Stimulated activated memory B cell treated with anti-CD40 and anti-IgM and Interleukin-4, amounts not matched to agents 10 μg/mL and 1 μg/mL and 100 μg/mL, for 72 hours (primary cell): ENCODE measurements at regions not wholly inside any gene's neighbourhood (a gene's known extent, or its start where the extent isn't known, plus 50 kb on each side); places are given as distances from the start of the nearest gene placed in this dataset.
"Not testable (repeated sequence)": the region's sequence is repeated elsewhere in the genome, so short reads cannot be mapped to it uniquely, and the experiment has no call there.

Source experiments
- ATAC-seq: fragments of 150-1000 bp; cut with Tn5 transposase; 2 replicates; pipeline ENCODE4 v1.10.0; 2021
- H3K27ac Mint-ChIP-seq: one replicate; pipeline ENCODE4 v1.8.0; 2022; ENCODE audit warnings: mild to moderate bottlenecking, mixed read lengths
- H3K27me3 Mint-ChIP-seq: one replicate; pipeline ENCODE4 v1.8.0; 2022; ENCODE audit warnings: mixed read lengths
- H3K36me3 Mint-ChIP-seq: one replicate; pipeline ENCODE4 v1.8.0; 2022; ENCODE audit warnings: mixed read lengths
- H3K4me1 Mint-ChIP-seq: one replicate; pipeline ENCODE4 v1.8.0; 2022; ENCODE audit warnings: mixed read lengths
- H3K4me3 Mint-ChIP-seq: one replicate; pipeline ENCODE4 v1.8.0; 2022; ENCODE audit warnings: mild to moderate bottlenecking, moderate library complexity, mixed read lengths
- H3K9me3 Mint-ChIP-seq: one replicate; pipeline ENCODE4 v1.8.0; 2022; ENCODE audit warnings: mixed read lengths

DNA sequence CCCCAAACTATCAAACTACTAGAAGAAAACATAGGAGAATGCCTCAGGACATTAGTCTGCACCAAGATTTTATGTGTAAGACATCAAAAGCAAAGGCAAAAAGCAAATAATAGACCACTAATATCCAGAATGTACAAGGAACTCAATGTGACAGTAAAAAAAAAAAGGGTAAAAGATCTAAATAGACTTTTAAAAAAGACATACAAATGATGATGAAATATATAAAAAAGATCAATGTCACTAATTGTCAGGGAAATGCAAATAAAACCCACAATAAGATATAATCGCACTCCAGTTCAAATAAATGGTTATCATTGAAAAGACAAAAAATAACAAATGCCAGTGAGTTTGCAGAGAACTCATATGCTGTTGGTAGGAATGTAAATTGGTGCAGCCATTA, 118.3 kb upstream of the DUSP22 start:
- H3K36me3 Mint-ChIP-seq: peaks cover 7% of the 10 kb centered on the region

GRCh38 chr6:175680-176079, 116.6 kb upstream of the DUSP22 start:
- Mint-ChIP-seq H3K27me3 (no peaks in the 10 kb centered on the region), H3K9me3 (peaks cover 6% of the 10 kb centered on the region), H3K4me3 (no peak overlapping the region), H3K36me3 (peaks cover 7% of the 10 kb centered on the region), H3K4me1 (peaks cover 7% of the 10 kb centered on the region), H3K27ac (no peak overlapping the region)
- ATAC-seq: no peak

More for the DNA sequence above, 118.3 kb upstream of the DUSP22 start:
- no peaks in the 10 kb centered on the region for H3K27me3 Mint-ChIP-seq
- no peak overlapping the region for H3K27ac Mint-ChIP-seq
- no peaks in the 10 kb centered on the region for H3K4me1 Mint-ChIP-seq
- no peak for ATAC-seq
- H3K9me3 Mint-ChIP-seq: peaks cover 6% of the 10 kb centered on the region
- no peak overlapping the region for H3K4me3 Mint-ChIP-seq

- peaks cover 7% of the 10 kb centered on the region for H3K36me3 Mint-ChIP-seq
- H3K9me3 Mint-ChIP-seq: peaks cover 2% of the 10 kb centered on the region
- ATAC-seq: no peak
- H3K4me3 Mint-ChIP-seq: no peak overlapping the region
- peaks cover 18% of the 10 kb centered on the region for H3K4me1 Mint-ChIP-seq
- H3K27ac Mint-ChIP-seq: no peak overlapping the region
- H3K27me3 Mint-ChIP-seq: no peaks in the 10 kb centered on the region
These were observed 115.5 kb upstream of the DUSP22 start for GRCh38 chr6:176766-177165.

- H3K27ac Mint-ChIP-seq: no peak overlapping the region
- peaks cover 7% of the 10 kb centered on the region for H3K36me3 Mint-ChIP-seq
- ATAC-seq: no peak
- no peaks in the 10 kb centered on the region for H3K27me3 Mint-ChIP-seq
- H3K4me3 Mint-ChIP-seq: no peak overlapping the region
- no peaks in the 10 kb centered on the region for H3K9me3 Mint-ChIP-seq
- H3K4me1 Mint-ChIP-seq: peaks cover 26% of the 10 kb centered on the region
These were observed 114.2 kb upstream of the DUSP22 start for GRCh38 chr6:178119-178518.

DNA sequence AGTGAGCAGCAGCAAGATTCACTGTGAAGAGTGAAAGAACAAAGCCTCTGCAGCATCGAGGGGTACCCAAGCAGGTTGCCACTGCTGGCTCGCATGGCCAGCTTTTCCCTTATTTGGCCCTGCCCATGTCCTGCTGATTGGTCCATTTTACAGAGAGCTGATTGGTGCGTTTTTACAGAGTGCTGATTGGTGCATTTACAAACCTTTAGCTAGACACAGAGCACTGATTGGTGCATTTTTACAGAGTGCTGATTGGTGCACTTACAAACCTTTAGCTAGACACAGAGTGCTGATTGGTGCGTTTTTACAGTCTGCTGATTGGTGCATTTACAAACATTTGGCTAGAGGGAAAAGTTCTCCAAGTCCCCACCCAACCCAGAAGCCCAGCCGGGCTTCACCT, 113.4 kb upstream of the DUSP22 start:
- H3K4me3 Mint-ChIP-seq, ATAC-seq, H3K36me3 Mint-ChIP-seq, H3K9me3 Mint-ChIP-seq, H3K27ac Mint-ChIP-seq, H3K27me3 Mint-ChIP-seq: not testable (repeated sequence)
- H3K4me1 Mint-ChIP-seq: peaks cover 34% of the 10 kb centered on the region

DNA sequence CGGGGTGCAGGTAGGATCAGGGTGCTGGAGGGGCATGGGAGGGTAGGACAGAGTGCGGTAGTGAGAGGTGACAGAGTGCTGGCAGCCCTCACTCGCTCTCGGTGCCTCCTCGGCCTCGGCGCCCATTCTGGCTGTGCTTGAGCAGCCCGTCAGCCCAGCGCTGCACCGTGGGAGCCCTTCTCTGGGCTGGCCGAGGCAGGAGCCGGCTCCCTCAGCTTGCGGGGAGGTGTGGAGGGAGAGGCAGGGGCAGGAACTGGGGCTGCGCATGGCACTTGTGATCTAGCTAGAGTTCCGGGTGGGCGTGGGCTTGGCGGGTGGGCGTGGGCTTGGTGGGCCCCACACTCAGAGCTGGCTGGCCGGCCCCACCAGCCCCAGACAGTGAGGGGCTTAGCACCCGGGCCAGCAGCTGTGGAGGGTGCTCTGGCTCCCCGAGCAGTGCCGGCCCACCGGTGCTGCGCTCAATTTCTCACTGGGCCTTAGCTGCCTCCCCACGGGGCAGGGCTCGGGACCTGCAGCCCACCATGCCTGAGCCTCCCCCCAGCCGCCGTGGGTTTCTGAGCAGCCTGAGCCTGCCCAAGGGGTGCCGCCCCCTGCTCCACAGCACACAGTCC, 112.8 kb upstream of the DUSP22 start:
- Mint-ChIP-seq H3K4me1 (peaks cover 39% of the 10 kb centered on the region), H3K27ac (no peak overlapping the region), H3K4me3 (no peak overlapping the region), H3K9me3 (no peaks in the 10 kb centered on the region), H3K36me3 (peaks cover 7% of the 10 kb centered on the region), H3K27me3 (no peaks in the 10 kb centered on the region)
- no peak for ATAC-seq

DNA sequence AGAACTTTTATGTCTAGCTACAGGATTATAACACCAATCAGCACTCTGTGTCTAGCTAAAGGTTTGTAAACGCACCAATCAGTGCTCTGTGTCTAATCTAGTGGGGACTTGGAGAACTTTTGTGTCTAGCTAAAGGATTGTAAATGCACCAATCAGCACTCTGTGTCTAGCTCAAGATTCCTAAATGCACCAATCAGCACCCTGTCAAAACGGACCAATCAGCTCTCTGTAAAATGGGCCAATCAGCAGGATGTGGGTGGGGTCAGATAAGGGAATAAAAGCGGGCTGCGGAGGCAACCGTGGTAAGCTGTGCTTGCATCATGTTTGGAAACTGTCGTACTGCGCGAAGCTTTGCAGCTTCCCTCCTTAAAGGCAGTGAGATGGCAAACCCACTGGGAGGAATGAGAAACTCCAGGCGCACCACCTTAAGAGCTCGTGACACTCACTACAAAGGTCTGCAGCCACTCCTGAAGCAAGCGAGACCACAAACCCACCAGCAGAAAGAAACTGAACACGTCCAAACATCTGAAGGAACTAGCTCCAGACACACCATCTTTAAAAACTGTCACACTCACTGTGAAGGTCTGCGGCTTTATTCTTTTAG, 112.1 kb upstream of the DUSP22 start:
- not testable (repeated sequence) for ATAC-seq, H3K27me3 Mint-ChIP-seq, H3K4me3 Mint-ChIP-seq, H3K36me3 Mint-ChIP-seq, H3K9me3 Mint-ChIP-seq
- H3K27ac Mint-ChIP-seq: peak overlapping the region; percentile 80
- H3K4me1 Mint-ChIP-seq: peaks cover 45% of the 10 kb centered on the region

- H3K4me1 Mint-ChIP-seq: peaks cover 45% of the 10 kb centered on the region
- peaks cover 7% of the 10 kb centered on the region for H3K36me3 Mint-ChIP-seq
- H3K27me3 Mint-ChIP-seq: no peaks in the 10 kb centered on the region
- ATAC-seq: peak; percentile 71
- H3K4me3 Mint-ChIP-seq: peak overlapping the region; percentile 47
- peak overlapping the region; percentile 80 for H3K27ac Mint-ChIP-seq
- no peaks in the 10 kb centered on the region for H3K9me3 Mint-ChIP-seq
These were observed 111.1 kb upstream of the DUSP22 start for GRCh38 chr6:181049-181654.

GRCh38 chr6:183668-184067, 108.6 kb upstream of the DUSP22 start:
- H3K9me3 Mint-ChIP-seq: no peaks in the 10 kb centered on the region
- peaks cover 52% of the 10 kb centered on the region for H3K4me1 Mint-ChIP-seq
- ATAC-seq: peak; percentile 92
- peak overlapping the region; percentile 16 for H3K4me3 Mint-ChIP-seq
- H3K36me3 Mint-ChIP-seq: peaks cover under 1% of the 10 kb centered on the region
- peak overlapping the region; percentile 74 for H3K27ac Mint-ChIP-seq
- no peaks in the 10 kb centered on the region for H3K27me3 Mint-ChIP-seq

GRCh38 chr6:184161-184700, 108.1 kb upstream of the DUSP22 start:
- H3K36me3 Mint-ChIP-seq: no peaks in the 10 kb centered on the region
- peak; percentile 58 for ATAC-seq
- peaks cover 57% of the 10 kb centered on the region for H3K4me1 Mint-ChIP-seq
- peak overlapping the region; percentile 22 for H3K4me3 Mint-ChIP-seq
- H3K27ac Mint-ChIP-seq: peak overlapping the region; percentile 74
- no peaks in the 10 kb centered on the region for H3K9me3 Mint-ChIP-seq
- no peaks in the 10 kb centered on the region for H3K27me3 Mint-ChIP-seq

- H3K27me3 Mint-ChIP-seq: no peaks in the 10 kb centered on the region
- no peaks in the 10 kb centered on the region for H3K9me3 Mint-ChIP-seq
- no peak overlapping the region for H3K27ac Mint-ChIP-seq
- no peak for ATAC-seq
- H3K4me1 Mint-ChIP-seq: peaks cover 65% of the 10 kb centered on the region
- no peak overlapping the region for H3K4me3 Mint-ChIP-seq
- H3K36me3 Mint-ChIP-seq: no peaks in the 10 kb centered on the region
These were observed 105.8 kb upstream of the DUSP22 start for GRCh38 chr6:186340-186965.

GRCh38 chr6:187210-187861, 105.0 kb upstream of the DUSP22 start:
- Mint-ChIP-seq H3K27ac (no peak overlapping the region), H3K4me1 (peaks cover 60% of the 10 kb centered on the region), H3K27me3 (no peaks in the 10 kb centered on the region), H3K9me3 (no peaks in the 10 kb centered on the region), H3K36me3 (no peaks in the 10 kb centered on the region), H3K4me3 (no peak overlapping the region)
- ATAC-seq: no peak

- Mint-ChIP-seq H3K27me3 (no peaks in the 10 kb centered on the region), H3K9me3 (peaks cover 4% of the 10 kb centered on the region), H3K27ac (peak overlapping the region; percentile 79), H3K4me3 (no peak overlapping the region), H3K36me3 (no peaks in the 10 kb centered on the region), H3K4me1 (peaks cover 60% of the 10 kb centered on the region)
- peak; percentile 86 for ATAC-seq
These were observed 103.2 kb upstream of the DUSP22 start for GRCh38 chr6:188821-189655.

GRCh38 chr6:189676-190075, 102.6 kb upstream of the DUSP22 start:
- Mint-ChIP-seq H3K4me3 (peak overlapping the region; percentile 43), H3K9me3 (peaks cover 4% of the 10 kb centered on the region), H3K4me1 (peaks cover 60% of the 10 kb centered on the region), H3K36me3 (no peaks in the 10 kb centered on the region), H3K27ac (peak overlapping the region; percentile 79), H3K27me3 (no peaks in the 10 kb centered on the region)
- no peak for ATAC-seq
